ENCODE measurements at regions not wholly inside any gene's neighbourhood (a gene's known extent, or its start where the extent isn't known, plus 50 kb on each side); places are given as distances from the start of the nearest gene placed in this dataset.

GRCh38 chr14:83120187-83120586, 1586.5 kb upstream of the SEL1L start:
- TF ChIP-seq CTCF (IDR thresholded peaks at IDR 0.05) (no peak), IRF2 (CRISPR knock-in tag; IDR thresholded peaks at IDR 0.05; ENCODE audit: borderline replicate concordance, low read depth) (no peak), ATF3 (CRISPR knock-in tag; conservative IDR thresholded peaks at IDR 0.05) (no peak), CREM (CRISPR knock-in tag; IDR thresholded peaks at IDR 0.05) (no peak), SP1 (CRISPR knock-in tag; conservative IDR thresholded peaks at IDR 0.05) (no peak), ZNF512 (CRISPR knock-in tag; IDR thresholded peaks at IDR 0.05; ENCODE audit: borderline replicate concordance) (no peak), ZNF138 (CRISPR knock-in tag; conservative IDR thresholded peaks at IDR 0.05) (no peak), MAX (CRISPR knock-in tag; IDR thresholded peaks at IDR 0.05) (no peak), NR2C2 (CRISPR knock-in tag; IDR thresholded peaks at IDR 0.05) (no peak)
- TF ChIP-seq, protein P1, sequence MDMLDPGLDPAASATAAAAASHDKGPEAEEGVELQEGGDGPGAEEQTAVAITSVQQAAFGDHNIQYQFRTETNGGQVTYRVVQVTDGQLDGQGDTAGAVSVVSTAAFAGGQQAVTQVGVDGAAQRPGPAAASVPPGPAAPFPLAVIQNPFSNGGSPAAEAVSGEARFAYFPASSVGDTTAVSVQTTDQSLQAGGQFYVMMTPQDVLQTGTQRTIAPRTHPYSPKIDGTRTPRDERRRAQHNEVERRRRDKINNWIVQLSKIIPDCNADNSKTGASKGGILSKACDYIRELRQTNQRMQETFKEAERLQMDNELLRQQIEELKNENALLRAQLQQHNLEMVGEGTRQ (CRISPR knock-in tag; IDR thresholded peaks at IDR 0.05) = no peak
- TF ChIP-seq, protein P2, sequence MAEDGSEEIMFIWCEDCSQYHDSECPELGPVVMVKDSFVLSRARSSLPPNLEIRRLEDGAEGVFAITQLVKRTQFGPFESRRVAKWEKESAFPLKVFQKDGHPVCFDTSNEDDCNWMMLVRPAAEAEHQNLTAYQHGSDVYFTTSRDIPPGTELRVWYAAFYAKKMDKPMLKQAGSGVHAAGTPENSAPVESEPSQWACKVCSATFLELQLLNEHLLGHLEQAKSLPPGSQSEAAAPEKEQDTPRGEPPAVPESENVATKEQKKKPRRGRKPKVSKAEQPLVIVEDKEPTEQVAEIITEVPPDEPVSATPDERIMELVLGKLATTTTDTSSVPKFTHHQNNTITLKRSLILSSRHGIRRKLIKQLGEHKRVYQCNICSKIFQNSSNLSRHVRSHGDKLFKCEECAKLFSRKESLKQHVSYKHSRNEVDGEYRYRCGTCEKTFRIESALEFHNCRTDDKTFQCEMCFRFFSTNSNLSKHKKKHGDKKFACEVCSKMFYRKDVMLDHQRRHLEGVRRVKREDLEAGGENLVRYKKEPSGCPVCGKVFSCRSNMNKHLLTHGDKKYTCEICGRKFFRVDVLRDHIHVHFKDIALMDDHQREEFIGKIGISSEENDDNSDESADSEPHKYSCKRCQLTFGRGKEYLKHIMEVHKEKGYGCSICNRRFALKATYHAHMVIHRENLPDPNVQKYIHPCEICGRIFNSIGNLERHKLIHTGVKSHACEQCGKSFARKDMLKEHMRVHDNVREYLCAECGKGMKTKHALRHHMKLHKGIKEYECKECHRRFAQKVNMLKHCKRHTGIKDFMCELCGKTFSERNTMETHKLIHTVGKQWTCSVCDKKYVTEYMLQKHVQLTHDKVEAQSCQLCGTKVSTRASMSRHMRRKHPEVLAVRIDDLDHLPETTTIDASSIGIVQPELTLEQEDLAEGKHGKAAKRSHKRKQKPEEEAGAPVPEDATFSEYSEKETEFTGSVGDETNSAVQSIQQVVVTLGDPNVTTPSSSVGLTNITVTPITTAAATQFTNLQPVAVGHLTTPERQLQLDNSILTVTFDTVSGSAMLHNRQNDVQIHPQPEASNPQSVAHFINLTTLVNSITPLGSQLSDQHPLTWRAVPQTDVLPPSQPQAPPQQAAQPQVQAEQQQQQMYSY (CRISPR knock-in tag; IDR thresholded peaks at IDR 0.05) = no peak
- TF ChIP-seq, protein P3, sequence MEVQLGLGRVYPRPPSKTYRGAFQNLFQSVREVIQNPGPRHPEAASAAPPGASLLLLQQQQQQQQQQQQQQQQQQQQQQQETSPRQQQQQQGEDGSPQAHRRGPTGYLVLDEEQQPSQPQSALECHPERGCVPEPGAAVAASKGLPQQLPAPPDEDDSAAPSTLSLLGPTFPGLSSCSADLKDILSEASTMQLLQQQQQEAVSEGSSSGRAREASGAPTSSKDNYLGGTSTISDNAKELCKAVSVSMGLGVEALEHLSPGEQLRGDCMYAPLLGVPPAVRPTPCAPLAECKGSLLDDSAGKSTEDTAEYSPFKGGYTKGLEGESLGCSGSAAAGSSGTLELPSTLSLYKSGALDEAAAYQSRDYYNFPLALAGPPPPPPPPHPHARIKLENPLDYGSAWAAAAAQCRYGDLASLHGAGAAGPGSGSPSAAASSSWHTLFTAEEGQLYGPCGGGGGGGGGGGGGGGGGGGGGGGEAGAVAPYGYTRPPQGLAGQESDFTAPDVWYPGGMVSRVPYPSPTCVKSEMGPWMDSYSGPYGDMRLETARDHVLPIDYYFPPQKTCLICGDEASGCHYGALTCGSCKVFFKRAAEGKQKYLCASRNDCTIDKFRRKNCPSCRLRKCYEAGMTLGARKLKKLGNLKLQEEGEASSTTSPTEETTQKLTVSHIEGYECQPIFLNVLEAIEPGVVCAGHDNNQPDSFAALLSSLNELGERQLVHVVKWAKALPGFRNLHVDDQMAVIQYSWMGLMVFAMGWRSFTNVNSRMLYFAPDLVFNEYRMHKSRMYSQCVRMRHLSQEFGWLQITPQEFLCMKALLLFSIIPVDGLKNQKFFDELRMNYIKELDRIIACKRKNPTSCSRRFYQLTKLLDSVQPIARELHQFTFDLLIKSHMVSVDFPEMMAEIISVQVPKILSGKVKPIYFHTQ (CRISPR knock-in tag; IDR thresholded peaks at IDR 0.05) = no peak
- TF ChIP-seq, protein P4, sequence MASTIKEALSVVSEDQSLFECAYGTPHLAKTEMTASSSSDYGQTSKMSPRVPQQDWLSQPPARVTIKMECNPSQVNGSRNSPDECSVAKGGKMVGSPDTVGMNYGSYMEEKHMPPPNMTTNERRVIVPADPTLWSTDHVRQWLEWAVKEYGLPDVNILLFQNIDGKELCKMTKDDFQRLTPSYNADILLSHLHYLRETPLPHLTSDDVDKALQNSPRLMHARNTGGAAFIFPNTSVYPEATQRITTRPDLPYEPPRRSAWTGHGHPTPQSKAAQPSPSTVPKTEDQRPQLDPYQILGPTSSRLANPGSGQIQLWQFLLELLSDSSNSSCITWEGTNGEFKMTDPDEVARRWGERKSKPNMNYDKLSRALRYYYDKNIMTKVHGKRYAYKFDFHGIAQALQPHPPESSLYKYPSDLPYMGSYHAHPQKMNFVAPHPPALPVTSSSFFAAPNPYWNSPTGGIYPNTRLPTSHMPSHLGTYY (CRISPR knock-in tag; IDR thresholded peaks at IDR 0.05) = no peak
- TF ChIP-seq, protein P5, sequence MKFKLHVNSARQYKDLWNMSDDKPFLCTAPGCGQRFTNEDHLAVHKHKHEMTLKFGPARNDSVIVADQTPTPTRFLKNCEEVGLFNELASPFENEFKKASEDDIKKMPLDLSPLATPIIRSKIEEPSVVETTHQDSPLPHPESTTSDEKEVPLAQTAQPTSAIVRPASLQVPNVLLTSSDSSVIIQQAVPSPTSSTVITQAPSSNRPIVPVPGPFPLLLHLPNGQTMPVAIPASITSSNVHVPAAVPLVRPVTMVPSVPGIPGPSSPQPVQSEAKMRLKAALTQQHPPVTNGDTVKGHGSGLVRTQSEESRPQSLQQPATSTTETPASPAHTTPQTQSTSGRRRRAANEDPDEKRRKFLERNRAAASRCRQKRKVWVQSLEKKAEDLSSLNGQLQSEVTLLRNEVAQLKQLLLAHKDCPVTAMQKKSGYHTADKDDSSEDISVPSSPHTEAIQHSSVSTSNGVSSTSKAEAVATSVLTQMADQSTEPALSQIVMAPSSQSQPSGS (CRISPR knock-in tag; IDR thresholded peaks at IDR 0.05; ENCODE audit: borderline replicate concordance, low read depth) = no peak

Data from WTC11 (cell line).